ENCODE measurements at regions not wholly inside any gene's neighbourhood (a gene's known extent, or its start where the extent isn't known, plus 50 kb on each side); places are given as distances from the start of the nearest gene placed in this dataset.

GRCh38 chr19:13606156-13606555 is 99.9 kb upstream of the CACNA1A start:
- TF ChIP-seq EZH2phosphoT487 (IDR thresholded peaks at IDR 0.05; ENCODE audit: borderline replicate concordance, low read length) (no peak), EZH2 (IDR thresholded peaks at IDR 0.05; ENCODE audit: low read length, unreplicated experiment) (no peak)
- TF ChIP-seq, protein P1, sequence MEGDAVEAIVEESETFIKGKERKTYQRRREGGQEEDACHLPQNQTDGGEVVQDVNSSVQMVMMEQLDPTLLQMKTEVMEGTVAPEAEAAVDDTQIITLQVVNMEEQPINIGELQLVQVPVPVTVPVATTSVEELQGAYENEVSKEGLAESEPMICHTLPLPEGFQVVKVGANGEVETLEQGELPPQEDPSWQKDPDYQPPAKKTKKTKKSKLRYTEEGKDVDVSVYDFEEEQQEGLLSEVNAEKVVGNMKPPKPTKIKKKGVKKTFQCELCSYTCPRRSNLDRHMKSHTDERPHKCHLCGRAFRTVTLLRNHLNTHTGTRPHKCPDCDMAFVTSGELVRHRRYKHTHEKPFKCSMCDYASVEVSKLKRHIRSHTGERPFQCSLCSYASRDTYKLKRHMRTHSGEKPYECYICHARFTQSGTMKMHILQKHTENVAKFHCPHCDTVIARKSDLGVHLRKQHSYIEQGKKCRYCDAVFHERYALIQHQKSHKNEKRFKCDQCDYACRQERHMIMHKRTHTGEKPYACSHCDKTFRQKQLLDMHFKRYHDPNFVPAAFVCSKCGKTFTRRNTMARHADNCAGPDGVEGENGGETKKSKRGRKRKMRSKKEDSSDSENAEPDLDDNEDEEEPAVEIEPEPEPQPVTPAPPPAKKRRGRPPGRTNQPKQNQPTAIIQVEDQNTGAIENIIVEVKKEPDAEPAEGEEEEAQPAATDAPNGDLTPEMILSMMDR (conservative IDR thresholded peaks at IDR 0.05; ENCODE audit: low read depth, low read length), result no peak

Measured in PC-3 (cell line).